ENCODE measurements at regions not wholly inside any gene's neighbourhood (a gene's known extent, or its start where the extent isn't known, plus 50 kb on each side); places are given as distances from the start of the nearest gene placed in this dataset.

DNA sequence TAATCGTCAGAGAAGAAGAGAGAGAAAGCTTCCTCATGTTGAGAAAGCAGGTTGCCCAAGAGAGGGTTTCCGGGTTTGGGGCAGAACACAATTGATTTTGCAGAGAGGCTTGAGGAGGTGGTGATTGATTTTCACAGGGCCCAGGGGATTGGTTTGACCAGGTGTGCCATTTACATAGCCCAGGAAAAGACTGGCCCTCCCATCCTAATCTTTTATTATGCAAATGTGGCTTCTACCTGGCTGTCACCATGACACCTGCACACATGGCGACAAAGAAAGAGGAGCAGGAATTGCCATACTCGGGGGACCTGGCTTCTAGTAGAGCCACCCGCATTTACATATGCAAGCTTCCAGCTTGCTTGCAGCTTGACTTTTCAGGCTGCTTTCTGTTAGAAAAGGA lies 405.3 kb downstream of the PPP4R3C start:
- TF ChIP-seq, protein P1, sequence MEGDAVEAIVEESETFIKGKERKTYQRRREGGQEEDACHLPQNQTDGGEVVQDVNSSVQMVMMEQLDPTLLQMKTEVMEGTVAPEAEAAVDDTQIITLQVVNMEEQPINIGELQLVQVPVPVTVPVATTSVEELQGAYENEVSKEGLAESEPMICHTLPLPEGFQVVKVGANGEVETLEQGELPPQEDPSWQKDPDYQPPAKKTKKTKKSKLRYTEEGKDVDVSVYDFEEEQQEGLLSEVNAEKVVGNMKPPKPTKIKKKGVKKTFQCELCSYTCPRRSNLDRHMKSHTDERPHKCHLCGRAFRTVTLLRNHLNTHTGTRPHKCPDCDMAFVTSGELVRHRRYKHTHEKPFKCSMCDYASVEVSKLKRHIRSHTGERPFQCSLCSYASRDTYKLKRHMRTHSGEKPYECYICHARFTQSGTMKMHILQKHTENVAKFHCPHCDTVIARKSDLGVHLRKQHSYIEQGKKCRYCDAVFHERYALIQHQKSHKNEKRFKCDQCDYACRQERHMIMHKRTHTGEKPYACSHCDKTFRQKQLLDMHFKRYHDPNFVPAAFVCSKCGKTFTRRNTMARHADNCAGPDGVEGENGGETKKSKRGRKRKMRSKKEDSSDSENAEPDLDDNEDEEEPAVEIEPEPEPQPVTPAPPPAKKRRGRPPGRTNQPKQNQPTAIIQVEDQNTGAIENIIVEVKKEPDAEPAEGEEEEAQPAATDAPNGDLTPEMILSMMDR (conservative IDR thresholded peaks at IDR 0.05; ENCODE audit: low read length), result no peak
- no peak overlapping the region for H3K4me3 ChIP-seq (ENCODE audit: low read length)
- no peak for DNase-seq (ENCODE audit: low read depth)

DNA sequence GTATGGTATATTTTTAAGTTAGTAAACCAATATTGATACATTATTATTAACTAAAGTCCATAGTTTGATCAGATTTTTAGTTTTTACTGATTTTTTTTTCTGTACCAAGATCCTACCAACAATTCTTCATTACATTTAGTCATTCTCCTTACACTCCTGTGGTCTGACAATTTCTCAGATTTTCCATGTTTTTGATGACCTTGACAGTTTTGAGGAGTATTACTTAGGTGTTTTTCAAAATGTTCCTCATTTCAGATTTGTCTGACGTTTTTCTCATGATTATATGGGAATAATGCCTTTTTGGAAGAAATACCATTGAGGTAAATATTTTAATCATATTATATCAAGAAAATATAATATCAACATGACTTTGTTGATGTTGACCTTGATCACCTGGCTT lies 423.8 kb downstream of the PPP4R3C start:
- DNase-seq (ENCODE audit: low read depth), result no peak
- H3K4me3 ChIP-seq (ENCODE audit: low read length), result no peak overlapping the region
- TF ChIP-seq, protein P1 (conservative IDR thresholded peaks at IDR 0.05; ENCODE audit: low read length), result no peak

DNA sequence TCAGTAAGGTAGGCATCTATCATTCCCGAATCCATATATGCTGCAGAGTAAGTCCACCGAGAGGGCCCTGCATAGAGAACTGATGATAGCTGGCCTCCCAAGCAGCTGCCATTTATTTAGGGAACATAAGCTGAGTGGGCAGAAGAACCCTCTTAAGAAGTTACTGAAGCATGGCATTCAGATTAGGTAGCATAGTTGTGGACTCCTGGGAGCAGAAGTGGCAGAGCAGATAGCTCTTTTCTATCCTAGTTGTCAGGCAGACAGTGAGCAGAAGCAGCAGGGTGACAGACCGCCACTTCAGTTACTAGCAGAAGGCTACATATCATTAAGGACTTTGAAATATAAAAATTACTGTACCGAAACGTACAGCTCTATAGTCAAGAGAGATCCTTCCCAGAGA lies 454.7 kb downstream of the PPP4R3C start:
- DNase-seq (ENCODE audit: low read depth), result no peak
- TF ChIP-seq, protein P1 (conservative IDR thresholded peaks at IDR 0.05; ENCODE audit: low read length), result no peak
- H3K4me3 ChIP-seq (ENCODE audit: low read length), result no peak overlapping the region

DNA sequence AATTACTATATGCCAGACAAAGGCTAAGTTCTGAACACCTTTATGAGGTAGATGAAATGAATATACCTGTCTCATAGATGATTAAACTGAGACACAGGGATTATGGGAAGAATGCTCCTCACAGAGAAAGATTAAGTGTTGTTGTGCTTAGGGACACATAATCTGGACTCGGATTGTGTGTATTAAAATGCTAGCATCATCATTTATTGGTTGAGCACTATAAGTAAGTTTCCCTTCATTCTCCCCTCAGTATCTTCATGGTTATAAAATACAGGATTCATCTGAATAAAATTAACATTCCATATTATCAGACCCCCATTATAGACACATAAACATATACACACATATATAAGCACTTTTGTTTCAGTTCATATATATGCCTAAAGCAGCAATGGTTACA lies 463.5 kb downstream of the PPP4R3C start:
- TF ChIP-seq, protein P1 (conservative IDR thresholded peaks at IDR 0.05; ENCODE audit: low read length), result no peak
- DNase-seq (ENCODE audit: low read depth), result no peak
- H3K4me3 ChIP-seq (ENCODE audit: low read length), result no peak overlapping the region

DNA sequence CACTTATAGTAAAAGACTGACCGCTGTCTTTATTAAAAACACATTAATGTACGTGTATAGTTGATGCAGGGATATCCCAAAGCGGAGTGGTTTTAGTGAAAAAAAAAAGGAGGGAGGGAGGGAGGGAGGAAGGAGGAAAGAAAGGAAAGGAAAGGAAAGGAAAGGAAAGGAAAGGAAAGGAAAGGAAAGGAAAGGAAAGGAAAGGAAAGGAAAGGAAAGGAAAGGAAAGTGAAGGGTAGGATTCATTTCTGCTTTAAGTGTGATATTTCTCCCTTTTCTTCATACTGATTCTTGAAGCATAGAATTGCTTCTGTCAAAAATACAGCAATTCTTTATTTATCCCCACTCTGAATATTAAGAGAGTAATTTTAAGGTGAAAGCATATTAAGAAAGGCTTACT lies 504.9 kb downstream of the PPP4R3C start:
- H3K4me3 ChIP-seq (ENCODE audit: low read length), result no peak overlapping the region
- TF ChIP-seq, protein P1 (conservative IDR thresholded peaks at IDR 0.05; ENCODE audit: low read length), result no peak
- DNase-seq (ENCODE audit: low read depth), result no peak

DNA sequence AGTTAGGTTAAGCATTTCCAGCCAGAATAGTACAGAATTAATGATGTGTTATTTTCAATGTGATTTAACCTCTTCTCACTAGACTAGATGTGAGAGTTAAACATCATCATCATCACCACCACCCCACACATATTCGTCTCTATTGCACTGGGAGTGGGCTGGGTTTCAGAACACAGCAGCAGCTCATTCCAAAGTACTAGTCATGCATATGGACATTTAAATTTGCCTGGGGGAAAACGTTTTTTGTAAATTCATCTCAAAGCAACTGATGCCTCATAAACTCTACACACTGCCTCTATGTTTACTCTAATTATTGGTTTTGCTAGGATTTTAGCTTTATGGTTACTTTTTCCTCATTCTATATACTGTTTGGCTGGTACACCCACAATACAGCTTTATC lies 509.1 kb downstream of the PPP4R3C start:
- TF ChIP-seq, protein P1 (conservative IDR thresholded peaks at IDR 0.05; ENCODE audit: low read length), result no peak
- DNase-seq (ENCODE audit: low read depth), result no peak
- no peak overlapping the region for H3K4me3 ChIP-seq (ENCODE audit: low read length)

DNA sequence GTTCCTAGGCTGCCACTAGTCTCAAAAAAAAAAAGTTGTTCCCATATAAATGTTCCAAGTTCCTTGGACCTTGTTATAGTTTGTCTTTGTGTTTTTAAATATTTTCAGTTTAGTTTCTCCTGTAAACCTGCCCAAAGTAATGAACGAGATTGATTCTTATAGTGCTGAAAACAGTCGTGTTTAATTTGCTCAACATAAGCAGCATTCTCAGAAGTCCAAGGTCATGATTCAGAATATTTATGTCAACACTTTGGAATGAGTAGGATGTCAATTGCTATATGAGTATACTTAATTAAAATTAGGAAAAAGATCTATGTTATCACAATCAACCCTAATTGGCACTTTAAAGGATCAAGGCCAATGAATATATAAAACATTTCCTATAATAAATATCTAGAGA lies 510.9 kb downstream of the PPP4R3C start:
- no peak overlapping the region for H3K4me3 ChIP-seq (ENCODE audit: low read length)
- TF ChIP-seq, protein P1 (conservative IDR thresholded peaks at IDR 0.05; ENCODE audit: low read length), result no peak
- no peak for DNase-seq (ENCODE audit: low read depth)
